ENCODE measurements at regions not wholly inside any gene's neighbourhood (a gene's known extent, or its start where the extent isn't known, plus 50 kb on each side); places are given as distances from the start of the nearest gene placed in this dataset.

DNA sequence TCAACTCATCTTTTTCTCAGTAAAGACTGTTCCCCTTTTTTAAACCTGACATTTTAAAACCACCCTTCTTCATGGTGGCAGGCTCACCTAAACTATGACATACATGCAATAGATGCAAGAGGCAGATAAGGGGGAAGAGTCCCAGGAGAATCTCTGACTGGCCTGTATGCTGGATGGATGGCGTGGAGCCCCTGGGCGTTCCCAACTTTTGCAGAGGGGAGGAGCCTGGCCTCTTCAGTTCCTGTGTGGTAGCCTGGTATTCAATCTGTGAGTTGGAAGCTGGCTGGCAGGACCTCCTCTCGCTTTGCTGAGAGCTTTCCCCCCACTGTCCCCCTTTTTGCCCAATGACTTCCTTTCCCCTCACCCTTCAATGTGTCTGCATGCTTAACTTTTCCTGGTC, 217.6 kb upstream of the CA10 start:
- no peak for DNase-seq (ENCODE audit: low read depth)
- TF ChIP-seq CTCF (IDR thresholded peaks at IDR 0.05; ENCODE audit: control insufficient read depth, insufficient read depth, low read depth, low read length, missing control alignments) = no peak
- no peak overlapping the region for H3K4me3 ChIP-seq (ENCODE audit: control insufficient read depth, low read depth, low read length)

GRCh38 chr17:52368886-52369285, 210.4 kb upstream of the CA10 start:
- no peak for DNase-seq (ENCODE audit: low read depth)
- TF ChIP-seq CTCF (IDR thresholded peaks at IDR 0.05; ENCODE audit: control insufficient read depth, insufficient read depth, low read depth, low read length, missing control alignments) = no peak
- H3K4me3 ChIP-seq (ENCODE audit: control insufficient read depth, low read depth, low read length) = no peak overlapping the region

GRCh38 chr17:52357854-52358253, 199.3 kb upstream of the CA10 start:
- TF ChIP-seq CTCF (IDR thresholded peaks at IDR 0.05; ENCODE audit: control insufficient read depth, insufficient read depth, low read depth, low read length, missing control alignments) = no peak
- no peak for DNase-seq (ENCODE audit: low read depth)

GRCh38 chr17:52336796-52337195, 178.3 kb upstream of the CA10 start:
- no peak overlapping the region for H3K4me3 ChIP-seq (ENCODE audit: control insufficient read depth, low read depth, low read length)
- DNase-seq (ENCODE audit: low read depth) = no peak
- TF ChIP-seq CTCF (IDR thresholded peaks at IDR 0.05; ENCODE audit: control insufficient read depth, insufficient read depth, low read depth, low read length, missing control alignments) = no peak

More at GRCh38 chr17:52357854-52358253, 199.3 kb upstream of the CA10 start:
- no peak overlapping the region for H3K4me3 ChIP-seq (ENCODE audit: control insufficient read depth, low read depth, low read length)

GRCh38 chr17:52306314-52306713, 147.8 kb upstream of the CA10 start:
- no peak for TF ChIP-seq CTCF (IDR thresholded peaks at IDR 0.05; ENCODE audit: control insufficient read depth, insufficient read depth, low read depth, low read length, missing control alignments)
- no peak overlapping the region for H3K4me3 ChIP-seq (ENCODE audit: control insufficient read depth, low read depth, low read length)
- DNase-seq (ENCODE audit: low read depth) = no peak

GRCh38 chr17:52298881-52299280, 140.4 kb upstream of the CA10 start:
- TF ChIP-seq CTCF (IDR thresholded peaks at IDR 0.05; ENCODE audit: control insufficient read depth, insufficient read depth, low read depth, low read length, missing control alignments) = no peak
- no peak overlapping the region for H3K4me3 ChIP-seq (ENCODE audit: control insufficient read depth, low read depth, low read length)
- DNase-seq (ENCODE audit: low read depth) = no peak

All from AG09309 (cell line).